ENCODE measurements at regions not wholly inside any gene's neighbourhood (a gene's known extent, or its start where the extent isn't known, plus 50 kb on each side); places are given as distances from the start of the nearest gene placed in this dataset.

DNA sequence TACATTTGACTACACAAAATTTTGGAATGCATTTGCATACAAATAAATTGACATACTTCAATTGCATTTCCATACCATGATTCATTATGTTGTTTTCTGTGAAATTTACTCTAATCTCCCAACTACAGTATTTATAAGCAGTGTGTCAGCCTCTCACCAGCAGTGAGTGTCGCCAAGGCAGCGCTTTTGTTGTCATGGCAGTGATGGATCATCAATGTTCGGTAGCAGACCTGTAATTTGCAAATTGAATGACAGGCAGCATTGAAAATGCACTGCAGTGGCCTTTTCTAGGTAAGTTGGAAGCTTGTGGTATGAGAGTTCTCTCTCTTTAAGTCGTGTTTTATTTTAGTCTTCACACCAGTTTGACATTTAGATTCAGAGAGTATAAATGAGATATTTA, 534.1 kb downstream of the PCDH17 start:
- Histone ChIP-seq H3K4me3 (no peak overlapping the region), H3K36me3 (no peaks in the 10 kb centered on the region), H3K9me3 (no peaks in the 10 kb centered on the region), H3K27ac (no peak overlapping the region), H3K4me1 (no peaks in the 10 kb centered on the region), H3K27me3 (no peaks in the 10 kb centered on the region)
- no peak for DNase-seq (ENCODE audit: low spot score in 2 of 2)
- TF ChIP-seq POLR2A (IDR thresholded peaks at IDR 0.05): no peak
- TF ChIP-seq EP300 (IDR thresholded peaks at IDR 0.05): no peak
- TF ChIP-seq, protein P1, sequence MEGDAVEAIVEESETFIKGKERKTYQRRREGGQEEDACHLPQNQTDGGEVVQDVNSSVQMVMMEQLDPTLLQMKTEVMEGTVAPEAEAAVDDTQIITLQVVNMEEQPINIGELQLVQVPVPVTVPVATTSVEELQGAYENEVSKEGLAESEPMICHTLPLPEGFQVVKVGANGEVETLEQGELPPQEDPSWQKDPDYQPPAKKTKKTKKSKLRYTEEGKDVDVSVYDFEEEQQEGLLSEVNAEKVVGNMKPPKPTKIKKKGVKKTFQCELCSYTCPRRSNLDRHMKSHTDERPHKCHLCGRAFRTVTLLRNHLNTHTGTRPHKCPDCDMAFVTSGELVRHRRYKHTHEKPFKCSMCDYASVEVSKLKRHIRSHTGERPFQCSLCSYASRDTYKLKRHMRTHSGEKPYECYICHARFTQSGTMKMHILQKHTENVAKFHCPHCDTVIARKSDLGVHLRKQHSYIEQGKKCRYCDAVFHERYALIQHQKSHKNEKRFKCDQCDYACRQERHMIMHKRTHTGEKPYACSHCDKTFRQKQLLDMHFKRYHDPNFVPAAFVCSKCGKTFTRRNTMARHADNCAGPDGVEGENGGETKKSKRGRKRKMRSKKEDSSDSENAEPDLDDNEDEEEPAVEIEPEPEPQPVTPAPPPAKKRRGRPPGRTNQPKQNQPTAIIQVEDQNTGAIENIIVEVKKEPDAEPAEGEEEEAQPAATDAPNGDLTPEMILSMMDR (IDR thresholded peaks at IDR 0.05): no peak
- WGBS, 2 donors: 58 to 67% methylated on average over 4 of the region's 4 CpGs

GRCh38 chr13:58181111-58181510, 549.6 kb downstream of the PCDH17 start:
- Histone ChIP-seq H3K4me1 (no peaks in the 10 kb centered on the region), H3K4me3 (no peak overlapping the region), H3K9me3 (peaks cover 0 to 24% (median 0%) of the 10 kb centered on the region in 4 donors), H3K27ac (no peak overlapping the region), H3K36me3 (no peaks in the 10 kb centered on the region), H3K27me3 (no peaks in the 10 kb centered on the region)
- no peak for TF ChIP-seq POLR2A (IDR thresholded peaks at IDR 0.05)
- TF ChIP-seq, protein P1 (IDR thresholded peaks at IDR 0.05): no peak
- no peak for TF ChIP-seq EP300 (IDR thresholded peaks at IDR 0.05)
- 94 to 95% methylated on average over 3 of the region's 3 CpGs for whole genome bisulfite sequencing, 2 donors
- no peak for DNase-seq (ENCODE audit: low spot score in 2 of 2)

DNA sequence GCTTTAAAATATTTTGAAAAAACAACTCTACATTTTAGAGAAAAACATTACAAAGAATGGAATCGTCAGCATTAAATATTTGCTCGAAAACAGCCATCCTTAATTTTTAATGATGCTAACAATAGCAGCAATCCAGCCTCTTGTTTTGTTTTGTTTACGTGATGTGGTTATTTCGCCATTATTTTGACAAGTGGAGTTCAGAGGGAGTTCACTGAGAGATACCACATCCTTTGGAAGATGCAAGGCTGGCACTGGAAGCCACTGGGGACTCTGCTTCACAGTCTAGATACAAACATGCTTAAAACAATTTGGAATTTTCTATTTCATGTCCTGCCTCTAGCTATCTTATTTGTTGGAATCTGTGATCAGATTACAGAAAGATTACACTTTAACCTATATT, 556.3 kb downstream of the PCDH17 start:
- TF ChIP-seq EP300 (IDR thresholded peaks at IDR 0.05): no peak
- no peak for TF ChIP-seq POLR2A (IDR thresholded peaks at IDR 0.05)
- TF ChIP-seq, protein P1 (IDR thresholded peaks at IDR 0.05): no peak
- 68 to 78% methylated on average over 4 of the region's 4 CpGs for WGBS, 2 donors

GRCh38 chr13:58190577-58190976, 559.0 kb downstream of the PCDH17 start:
- Histone ChIP-seq H3K4me3 (no peak overlapping the region), H3K9me3 (no peaks in the 10 kb centered on the region), H3K36me3 (no peaks in the 10 kb centered on the region), H3K27ac (no peak overlapping the region), H3K27me3 (no peaks in the 10 kb centered on the region), H3K4me1 (no peaks in the 10 kb centered on the region)
- WGBS, 2 donors: 64 to 70% methylated on average over 4 of the region's 4 CpGs
- TF ChIP-seq EP300 (IDR thresholded peaks at IDR 0.05) (no peak), POLR2A (IDR thresholded peaks at IDR 0.05) (no peak)
- TF ChIP-seq, protein P1 (IDR thresholded peaks at IDR 0.05): no peak
- DNase-seq (ENCODE audit: low spot score in 2 of 2): no peak

More for the DNA sequence above, 556.3 kb downstream of the PCDH17 start:
- H3K9me3 ChIP-seq: no peaks in the 10 kb centered on the region
- H3K36me3 ChIP-seq: no peaks in the 10 kb centered on the region
- no peaks in the 10 kb centered on the region for H3K4me1 ChIP-seq
- no peak overlapping the region for H3K4me3 ChIP-seq
- H3K27me3 ChIP-seq: no peaks in the 10 kb centered on the region
- H3K27ac ChIP-seq: no peak overlapping the region
- DNase-seq (ENCODE audit: low spot score in 2 of 2): no peak

GRCh38 chr13:58191754-58192153, 560.2 kb downstream of the PCDH17 start:
- TF ChIP-seq POLR2A (IDR thresholded peaks at IDR 0.05): no peak
- TF ChIP-seq, protein P1 (IDR thresholded peaks at IDR 0.05): no peak
- no peak for TF ChIP-seq EP300 (IDR thresholded peaks at IDR 0.05)
- Histone ChIP-seq H3K4me1 (no peaks in the 10 kb centered on the region), H3K27me3 (no peaks in the 10 kb centered on the region), H3K36me3 (no peaks in the 10 kb centered on the region), H3K4me3 (no peak overlapping the region), H3K27ac (no peak overlapping the region), H3K9me3 (no peaks in the 10 kb centered on the region)
- no peak for DNase-seq (ENCODE audit: low spot score in 2 of 2)
- WGBS, 2 donors: 91 to 97% methylated on average over 1 of the region's 1 CpG

Measured in tibial nerve (tissue), 4 donors.